ENCODE measurements at regions not wholly inside any gene's neighbourhood (a gene's known extent, or its start where the extent isn't known, plus 50 kb on each side); places are given as distances from the start of the nearest gene placed in this dataset.

DNA sequence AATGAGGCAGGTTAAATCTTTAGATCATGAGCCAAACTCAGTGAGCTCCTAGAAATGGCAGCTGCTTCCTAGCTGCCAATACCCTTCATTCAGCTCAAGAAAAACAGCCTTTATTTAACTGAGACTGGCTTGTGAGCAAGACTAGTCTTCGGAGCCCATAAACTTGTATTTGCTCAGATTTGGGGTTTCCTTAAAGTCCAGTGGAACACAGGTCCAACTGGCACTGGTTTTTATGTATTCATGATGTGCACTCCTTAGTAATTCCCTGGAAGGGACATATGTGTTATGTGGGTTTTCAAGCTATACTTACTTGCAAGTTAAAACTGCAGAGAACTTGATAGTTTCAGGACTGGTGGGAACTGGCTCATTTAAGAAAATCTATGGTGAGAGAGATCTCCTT, 380.1 kb upstream of the TMEM132C start:
- no peaks in the 10 kb centered on the region for H3K27me3 ChIP-seq (replicated peaks in 1 of 4; ENCODE audit: control insufficient read depth in 3 of 4, extremely low read depth in 1 of 4, insufficient read depth in 3 of 4, low read length in 3 of 4)
- H2BK120ac ChIP-seq (replicated peaks; ENCODE audit: low read depth, low read length): no peak overlapping the region
- no peak overlapping the region for H3K14ac ChIP-seq (ENCODE audit: insufficient read length)
- H3K4ac ChIP-seq (replicated peaks; ENCODE audit: insufficient read length, low read depth, low read length): no peak overlapping the region
- H3K4me2 ChIP-seq (ENCODE audit: insufficient read depth in 1 of 2, low read depth in 2 of 2, low read length in 2 of 2): no peak overlapping the region
- H3K4me1 ChIP-seq (replicated peaks in 1 of 4; ENCODE audit: control insufficient read depth in 3 of 4, insufficient read depth in 4 of 4, low read length in 3 of 4): no peaks in the 10 kb centered on the region
- H2AK5ac ChIP-seq (ENCODE audit: low read depth, low read length): no peak overlapping the region
- FAIRE-seq (no peak), DNase-seq (ENCODE audit: low read depth in 1 of 2, low spot score in 2 of 2) (no peak)
- no peak overlapping the region; the same call in 1 of the 2 replicates for H2BK15ac ChIP-seq (ENCODE audit: low read length)
- no peaks in the 10 kb centered on the region for H3K79me1 ChIP-seq (ENCODE audit: low read depth, low read length)
- H3K56ac ChIP-seq (replicated peaks; ENCODE audit: insufficient read length, low read depth, low read length): no peak overlapping the region
- H3K23me2 ChIP-seq (ENCODE audit: low read depth, low read length): no peaks in the 10 kb centered on the region
- no peak overlapping the region for H3K9ac ChIP-seq (replicated peaks in 1 of 4; ENCODE audit: extremely low read depth in 1 of 4, low read depth in 3 of 4, low read length in 3 of 4)
- no peaks in the 10 kb centered on the region for H3K9me3 ChIP-seq (ENCODE audit: insufficient read depth in 2 of 2, low read depth in 1 of 2, low read length in 1 of 2)
- no peak overlapping the region for H4K5ac ChIP-seq (ENCODE audit: insufficient read length, low read depth, low read length)
- CTCF ChIA-PET (ENCODE audit: partially characterized antibody): interaction anchor here (1.2 kb wide), 1 partner anchor 176 kb away, joined by 4 read pairs; no protein-coding TSS in a partner anchor
- H2AFZ ChIP-seq (ENCODE audit: low read length): no peak overlapping the region
- no peak overlapping the region for H4K91ac ChIP-seq (replicated peaks; ENCODE audit: insufficient read length, low read length)
- no peaks in the 10 kb centered on the region for H3K79me2 ChIP-seq (ENCODE audit: control insufficient read depth in 1 of 2, insufficient read depth in 2 of 2, low read length in 2 of 2)
- H3K23ac ChIP-seq (ENCODE audit: insufficient read length): no peak overlapping the region
- H2BK12ac ChIP-seq (ENCODE audit: low read depth, low read length): no peak overlapping the region
- H4K20me1 ChIP-seq (replicated peaks in 1 of 2; ENCODE audit: control insufficient read depth in 1 of 2, insufficient read depth in 2 of 2, low read length in 2 of 2): no peaks in the 10 kb centered on the region
- POLR2A ChIA-PET (ENCODE audit: partially characterized antibody): no interaction called here
- no peaks in the 10 kb centered on the region for H3K36me3 ChIP-seq (ENCODE audit: control insufficient read depth in 2 of 4, insufficient read depth in 4 of 4, low read length in 3 of 4)
- H2BK20ac ChIP-seq (ENCODE audit: low read length): no peak overlapping the region
- no peak overlapping the region for H3K4me3 ChIP-seq (ENCODE audit: extremely low read depth in 1 of 4, insufficient read depth in 2 of 4, low read depth in 3 of 4, low read length in 4 of 4)
- no peak overlapping the region for H3K18ac ChIP-seq (ENCODE audit: extremely low read depth, low read length)
- no peak overlapping the region for H3K27ac ChIP-seq (ENCODE audit: low read depth, low read length)
- 100% methylated on average over 1 of the region's 1 CpG; no CpG with 5 or more reads in 1 of the 2 experiments for WGBS, 2 experiments (ENCODE audit: extremely low coverage in 1 of 2, insufficient coverage in 1 of 2, insufficient read length in 1 of 2, insufficient replicate concordance in 2 of 2, low coverage in 1 of 2, low lambda C conversion rate in 2 of 2, missing lambda C conversion rate in 1 of 2)
- no peak overlapping the region for H4K8ac ChIP-seq (ENCODE audit: extremely low read depth, insufficient read depth, low read length)
- TF ChIP-seq KDM1A (IDR thresholded peaks at IDR 0.05; ENCODE audit: borderline replicate concordance, low read length) (no peak), TAF1 (IDR thresholded peaks at IDR 0.05; ENCODE audit: low read depth, low read length) (no peak), ZNF274 (IDR thresholded peaks at IDR 0.05; ENCODE audit: borderline replicate concordance, extremely low read depth, low read length) (no peak), TAF7 (optimal IDR thresholded peaks at IDR 0.05; ENCODE audit: borderline replicate concordance, low read depth, low read length) (no peak), EZH2 (IDR thresholded peaks at IDR 0.05; ENCODE audit: low read depth, low read length, severe bottlenecking) (no peak), GABPA (IDR thresholded peaks at IDR 0.05; ENCODE audit: borderline replicate concordance, insufficient read depth, low read length) (no peak), NANOG (IDR thresholded peaks at IDR 0.05; ENCODE audit: insufficient read depth, low read depth, low read length, poor library complexity, severe bottlenecking) (no peak), CHD1 (IDR thresholded peaks at IDR 0.05; ENCODE audit: low read depth, low read length) (no peak)
- no peak overlapping the region for H2BK5ac ChIP-seq (ENCODE audit: low read depth, low read length)
